ENCODE measurements at regions not wholly inside any gene's neighbourhood (a gene's known extent, or its start where the extent isn't known, plus 50 kb on each side); places are given as distances from the start of the nearest gene placed in this dataset.

- Histone ChIP-seq H2AFZ (ENCODE audit: low read depth, low read length) (no peak overlapping the region), H3K9ac (ENCODE audit: insufficient read depth in 1 of 2, low read depth in 2 of 2, low read length in 2 of 2) (no peak overlapping the region), H3K9me3 (replicated peaks; ENCODE audit: control insufficient read depth, insufficient read depth, low read depth, low read length) (no peaks in the 10 kb centered on the region; the same call in 1 of the 2 replicates), H4K20me1 (replicated peaks; ENCODE audit: control insufficient read depth, insufficient read depth, low read length) (no peaks in the 10 kb centered on the region), H3K36me3 (ENCODE audit: control insufficient read depth, insufficient read depth, low read length) (no peaks in the 10 kb centered on the region), H3K27me3 (ENCODE audit: control insufficient read depth in 2 of 2, insufficient read depth in 2 of 2, low read length in 2 of 2) (no peaks in the 10 kb centered on the region), H3K27ac (ENCODE audit: extremely low read depth, low read depth, low read length) (no peak overlapping the region), H3K4me2 (ENCODE audit: insufficient read depth, low read length) (no peak overlapping the region), H3K79me2 (ENCODE audit: control insufficient read depth, insufficient read depth, low read length) (no peaks in the 10 kb centered on the region), H3K4me3 (no peak overlapping the region), H3K4me1 (replicated peaks in 1 of 2; ENCODE audit: control insufficient read depth in 2 of 2, insufficient read depth in 2 of 2, low read length in 2 of 2) (no peaks in the 10 kb centered on the region), H3K9me1 (ENCODE audit: control insufficient read depth, insufficient read depth, low read length) (no peaks in the 10 kb centered on the region)
- WGBS (ENCODE audit: insufficient coverage, low coverage, missing lambda C conversion rate), result 0% methylated on average over 4 of the region's 4 CpGs
- CTCF ChIA-PET (ENCODE audit: low intra/inter-chr PET ratio), result no interaction called here
- BruUV-seq (replicated peaks), result no TSS peak
- no peak for ATAC-seq
- in situ Hi-C loops (cut with MboI) (no loop called here), intact Hi-C loops (cut with micrococcal nuclease) (no loop called here)
- POLR2A ChIA-PET, result no interaction called here
- no peak for DNase-seq (ENCODE audit: extremely low read depth in 1 of 4, low spot score in 3 of 4)
- FAIRE-seq, result no peak
- TF ChIP-seq SNRNP70 (optimal IDR thresholded peaks at IDR 0.05; ENCODE audit: low read depth, low read length) (no peak), ZNF766 (CRISPR knock-in tag; conservative IDR thresholded peaks at IDR 0.05) (no peak), HDGF (IDR thresholded peaks at IDR 0.05) (no peak), GTF2E2 (tag; IDR thresholded peaks at IDR 0.05) (no peak), ZNF263 (CRISPR knock-in tag; IDR thresholded peaks at IDR 0.05; ENCODE audit: borderline replicate concordance) (no peak), POLR2B (IDR thresholded peaks at IDR 0.05; ENCODE audit: low read depth, partially characterized antibody) (no peak), ZNF140 (CRISPR knock-in tag; IDR thresholded peaks at IDR 0.05) (no peak), ZNF24 (IDR thresholded peaks at IDR 0.05) (no peak), MAFG (tag; conservative IDR thresholded peaks at IDR 0.05) (no peak)
- TF ChIP-seq, protein P1, sequence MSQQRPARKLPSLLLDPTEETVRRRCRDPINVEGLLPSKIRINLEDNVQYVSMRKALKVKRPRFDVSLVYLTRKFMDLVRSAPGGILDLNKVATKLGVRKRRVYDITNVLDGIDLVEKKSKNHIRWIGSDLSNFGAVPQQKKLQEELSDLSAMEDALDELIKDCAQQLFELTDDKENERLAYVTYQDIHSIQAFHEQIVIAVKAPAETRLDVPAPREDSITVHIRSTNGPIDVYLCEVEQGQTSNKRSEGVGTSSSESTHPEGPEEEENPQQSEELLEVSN (IDR thresholded peaks at IDR 0.05; ENCODE audit: borderline replicate concordance in 1 of 2, extremely low read depth in 1 of 2, insufficient read depth in 1 of 2, insufficient read length in 1 of 2, low read depth in 1 of 2, low read length in 1 of 2, poor library complexity in 1 of 2, severe bottlenecking in 1 of 2), result no peak
- TF ChIP-seq, protein P2, sequence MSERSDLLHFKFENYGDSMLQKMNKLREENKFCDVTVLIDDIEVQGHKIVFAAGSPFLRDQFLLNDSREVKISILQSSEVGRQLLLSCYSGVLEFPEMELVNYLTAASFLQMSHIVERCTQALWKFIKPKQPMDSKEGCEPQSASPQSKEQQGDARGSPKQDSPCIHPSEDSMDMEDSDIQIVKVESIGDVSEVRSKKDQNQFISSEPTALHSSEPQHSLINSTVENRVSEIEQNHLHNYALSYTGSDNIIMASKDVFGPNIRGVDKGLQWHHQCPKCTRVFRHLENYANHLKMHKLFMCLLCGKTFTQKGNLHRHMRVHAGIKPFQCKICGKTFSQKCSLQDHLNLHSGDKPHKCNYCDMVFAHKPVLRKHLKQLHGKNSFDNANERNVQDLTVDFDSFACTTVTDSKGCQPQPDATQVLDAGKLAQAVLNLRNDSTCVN (CRISPR knock-in tag; IDR thresholded peaks at IDR 0.05), result no peak
- TF ChIP-seq, protein P3, sequence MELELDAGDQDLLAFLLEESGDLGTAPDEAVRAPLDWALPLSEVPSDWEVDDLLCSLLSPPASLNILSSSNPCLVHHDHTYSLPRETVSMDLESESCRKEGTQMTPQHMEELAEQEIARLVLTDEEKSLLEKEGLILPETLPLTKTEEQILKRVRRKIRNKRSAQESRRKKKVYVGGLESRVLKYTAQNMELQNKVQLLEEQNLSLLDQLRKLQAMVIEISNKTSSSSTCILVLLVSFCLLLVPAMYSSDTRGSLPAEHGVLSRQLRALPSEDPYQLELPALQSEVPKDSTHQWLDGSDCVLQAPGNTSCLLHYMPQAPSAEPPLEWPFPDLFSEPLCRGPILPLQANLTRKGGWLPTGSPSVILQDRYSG (tag; conservative IDR thresholded peaks at IDR 0.05; ENCODE audit: low read depth), result no peak
These were observed 674.5 kb downstream of the PRELID2 start for GRCh38 chr5:145160679-145161078.

All from K562 (cell line).